K562 (cell line): ENCODE measurements at regions not wholly inside any gene's neighbourhood (a gene's known extent, or its start where the extent isn't known, plus 50 kb on each side); places are given as distances from the start of the nearest gene placed in this dataset.
A peak's percentile ranks its signal among the peaks of the same experiment; 100 is the strongest.

Experiments used
- BDP1 ChIP-seq: IDR thresholded peaks from 3 replicates; pipeline ENCODE4 v1.6.1; 2011; ENCODE audit not compliant: insufficient read length, insufficient read depth
- CBX8 ChIP-seq: fragments of 200-600 bp; sonication (generic); IDR thresholded peaks from 2 replicates; pipeline ENCODE4 v1.6.1; 2012; ENCODE audit warnings: borderline replicate concordance, mixed run types, low read depth, mild to moderate bottlenecking, moderate library complexity, mixed read lengths, low read length, control low read depth, inconsistent platforms; ENCODE audit not compliant: poor library complexity, severe bottlenecking; ENCODE audit errors: extremely low read depth
- FOXA1 ChIP-seq: fragments of 450-650 bp; IDR thresholded peaks from 2 replicates; pipeline ENCODE4 v1.6.1; 2016; ENCODE audit warnings: mild to moderate bottlenecking, borderline replicate concordance
- FOXO4 ChIP-seq: fragments of 450-650 bp; formaldehyde crosslinking; IDR thresholded peaks from 2 replicates; pipeline ENCODE4 v1.4.0; 2020; ENCODE audit warnings: mild to moderate bottlenecking, moderate library complexity
- MGA ChIP-seq: fragments of 450-650 bp; IDR thresholded peaks from 2 replicates; pipeline ENCODE4 v1.6.1; 2016; ENCODE audit warnings: mild to moderate bottlenecking, moderate library complexity
- MTF1 ChIP-seq: fragments of 250-450 bp; sonication (Bioruptor Pico); IDR thresholded peaks from 2 replicates; pipeline ENCODE4 v1.9.0; 2021; ENCODE audit warnings: moderate library complexity, mild to moderate bottlenecking, inconsistent platforms, borderline replicate concordance
- PHF20 ChIP-seq: fragments of 450-650 bp; IDR thresholded peaks from 2 replicates; pipeline ENCODE4 v1.6.1; 2018; ENCODE audit not compliant: partially characterized antibody
- POLR2G ChIP-seq: fragments of 200-400 bp; formaldehyde crosslinking; IDR thresholded peaks from 2 replicates; pipeline ENCODE4 v1.6.1; 2017; ENCODE audit warnings: low read depth, mild to moderate bottlenecking, antibody characterized with exemption, low read length, moderate library complexity
- SUPT5H ChIP-seq: fragments of 450-650 bp; IDR thresholded peaks from 2 replicates; pipeline ENCODE4 v1.6.1; 2016
- TSHZ1 ChIP-seq: fragments of 250-450 bp; sonication (Bioruptor Pico); IDR thresholded peaks from 2 replicates; pipeline ENCODE4 v1.4.0; 2020; ENCODE audit warnings: mild to moderate bottlenecking, moderate library complexity
- WHSC1 ChIP-seq: IDR thresholded peaks from one replicate; pipeline ENCODE4 v1.6.1; 2012; ENCODE audit warnings: low read length, control low read depth, inconsistent platforms
- ZNF282 ChIP-seq: sonication (generic); formaldehyde crosslinking; IDR thresholded peaks from 2 replicates; pipeline ENCODE4 v1.8.1; 2023; ENCODE audit warnings: missing genetic modification reagents
- ZNF316 ChIP-seq: fragments of 450-650 bp; IDR thresholded peaks from 2 replicates; pipeline ENCODE4 v1.6.1; 2016

GRCh38 chr2:52135235-52135634, 1103.3 kb upstream of the NRXN1 start (continued):
- TF ChIP-seq MGA: no peak
- TF ChIP-seq FOXO4: no peak
- no peak for TF ChIP-seq MTF1
- no peak for TF ChIP-seq BDP1
- peak; percentile 56 for TF ChIP-seq ZNF316
- no peak for TF ChIP-seq SUPT5H
- TF ChIP-seq WHSC1: no peak
- TF ChIP-seq FOXA1: no peak
- no peak for TF ChIP-seq CBX8
- TF ChIP-seq PHF20: no peak
- no peak for TF ChIP-seq TSHZ1 (CRISPR knock-in tag)
- no peak for TF ChIP-seq POLR2G
- TF ChIP-seq ZNF282: no peak
